ENCODE measurements at regions not wholly inside any gene's neighbourhood (a gene's known extent, or its start where the extent isn't known, plus 50 kb on each side); places are given as distances from the start of the nearest gene placed in this dataset.

DNA sequence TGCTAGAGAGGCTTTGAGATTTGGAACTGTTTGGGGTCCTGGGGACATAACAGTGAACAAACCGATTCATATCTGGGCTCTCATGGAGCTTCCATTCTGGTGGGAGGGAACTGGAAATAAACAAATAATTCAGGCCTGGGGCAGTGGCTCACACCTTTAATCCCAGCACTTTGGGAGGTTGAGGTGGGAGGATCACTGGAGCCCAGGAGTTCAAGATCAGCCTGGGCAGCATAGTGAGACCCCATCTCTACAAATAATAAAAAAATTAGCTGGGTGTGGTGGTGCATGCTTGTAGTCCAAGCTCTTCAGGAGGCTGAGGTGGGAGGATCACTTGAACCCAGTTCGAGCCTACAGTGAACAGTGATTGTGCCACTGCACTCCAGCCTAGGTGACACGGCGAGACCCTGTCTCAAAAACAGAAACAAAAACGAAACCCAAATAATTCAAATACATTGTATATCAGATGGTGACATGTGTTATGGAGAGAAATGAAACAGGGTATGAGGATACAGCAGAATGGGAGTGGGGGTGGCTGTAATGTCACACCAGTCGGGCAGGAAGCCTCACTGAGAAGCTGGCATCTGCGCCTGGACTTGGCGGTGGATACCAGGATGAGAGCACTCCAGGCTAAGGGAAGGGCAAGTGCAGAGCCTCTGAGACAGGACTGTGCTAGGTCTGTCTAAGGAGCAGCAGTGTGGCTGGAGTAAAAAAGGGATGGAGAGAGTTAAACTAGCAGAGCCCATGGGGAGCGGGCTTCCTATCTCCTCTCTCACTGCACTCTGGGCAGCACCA is 131.1 kb upstream of the ZNF536 start:
- TF ChIP-seq EP300 (IDR thresholded peaks at IDR 0.05) (no peak), CTCF (IDR thresholded peaks at IDR 0.05) (no peak), POLR2A (IDR thresholded peaks at IDR 0.05) (no peak), POLR2AphosphoS5 (IDR thresholded peaks at IDR 0.05) (no peak)
